ENCODE measurements at regions not wholly inside any gene's neighbourhood (a gene's known extent, or its start where the extent isn't known, plus 50 kb on each side); places are given as distances from the start of the nearest gene placed in this dataset.

DNA sequence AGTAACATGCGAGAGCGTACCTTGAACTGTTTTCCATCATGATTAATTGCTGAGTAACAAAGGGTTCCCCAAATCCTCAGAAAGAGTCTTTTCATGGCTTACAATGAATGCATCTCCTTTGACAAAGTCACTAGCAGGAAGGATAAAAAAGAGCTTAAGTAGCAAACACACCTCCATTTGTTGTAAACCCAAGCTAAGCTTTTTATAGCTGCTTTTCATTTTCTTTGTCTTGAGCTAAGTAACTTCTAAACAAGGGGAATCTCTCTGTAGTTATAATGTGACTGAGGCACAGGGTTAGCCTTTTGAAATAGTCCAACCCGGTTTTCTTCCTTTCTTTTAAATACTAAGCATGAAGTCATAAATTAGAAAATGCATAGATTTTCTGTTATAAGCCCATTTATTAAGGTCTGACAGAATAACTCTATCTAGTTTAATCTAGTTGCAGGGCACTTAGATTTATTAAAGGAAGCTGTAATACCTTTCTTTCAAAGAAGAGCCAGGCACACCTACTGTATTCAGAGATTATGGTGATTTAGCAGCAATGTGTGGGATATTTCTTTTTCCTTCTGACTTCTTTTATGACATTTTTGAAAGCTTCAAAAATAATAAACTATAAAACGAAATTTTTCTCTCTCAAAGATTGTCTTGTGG lies 226.9 kb upstream of the SMIM31 start:
- TF ChIP-seq POLR2A (IDR thresholded peaks at IDR 0.05; ENCODE audit: low read length) (no peak), GATA1 (IDR thresholded peaks at IDR 0.05; ENCODE audit: low read depth, low read length) (no peak)
- DNase-seq: no peak

DNA sequence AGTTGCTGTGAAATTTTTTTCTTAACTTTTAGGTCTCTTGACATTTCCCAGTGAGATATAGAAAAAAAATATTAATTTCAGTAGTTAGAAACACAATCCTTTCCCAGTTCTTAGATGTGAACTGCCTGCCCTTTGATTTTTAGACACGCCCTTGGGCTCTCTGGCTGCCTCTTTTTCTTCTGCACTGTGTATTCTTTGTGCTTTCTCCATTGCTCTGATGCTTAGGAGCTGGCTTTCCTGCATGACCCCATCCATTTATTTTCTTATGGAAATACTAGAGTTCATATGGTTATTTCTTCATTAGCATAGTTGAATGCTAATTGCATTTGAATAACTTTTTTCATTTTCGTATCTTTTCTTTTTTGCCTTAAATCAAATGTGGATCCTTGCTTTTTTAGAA lies 224.9 kb upstream of the SMIM31 start:
- DNase-seq: no peak
- TF ChIP-seq GATA1 (IDR thresholded peaks at IDR 0.05; ENCODE audit: low read depth, low read length) (no peak), POLR2A (IDR thresholded peaks at IDR 0.05; ENCODE audit: low read length) (no peak)

DNA sequence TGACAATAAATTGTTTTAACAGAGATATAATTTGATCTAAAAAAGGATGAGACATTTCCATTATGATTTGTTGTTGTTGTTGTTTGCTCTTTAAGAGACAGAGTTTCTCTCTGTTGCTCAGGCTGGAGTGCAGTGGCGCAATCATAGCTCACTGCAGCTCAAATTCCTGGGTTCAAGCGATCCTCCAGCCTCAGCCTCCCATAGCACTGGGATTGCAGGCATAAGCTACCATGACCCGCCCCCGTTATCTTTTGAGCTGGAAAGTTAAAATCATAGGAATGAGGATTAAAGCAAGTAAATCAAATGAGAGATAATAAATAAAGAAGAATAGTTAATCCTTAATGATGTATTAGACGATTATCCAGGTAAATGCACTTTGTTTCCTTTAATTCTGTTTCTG lies 224.4 kb upstream of the SMIM31 start:
- no peak for DNase-seq
- no peak for TF ChIP-seq GATA1 (IDR thresholded peaks at IDR 0.05; ENCODE audit: low read depth, low read length)
- no peak for TF ChIP-seq POLR2A (IDR thresholded peaks at IDR 0.05; ENCODE audit: low read length)

DNA sequence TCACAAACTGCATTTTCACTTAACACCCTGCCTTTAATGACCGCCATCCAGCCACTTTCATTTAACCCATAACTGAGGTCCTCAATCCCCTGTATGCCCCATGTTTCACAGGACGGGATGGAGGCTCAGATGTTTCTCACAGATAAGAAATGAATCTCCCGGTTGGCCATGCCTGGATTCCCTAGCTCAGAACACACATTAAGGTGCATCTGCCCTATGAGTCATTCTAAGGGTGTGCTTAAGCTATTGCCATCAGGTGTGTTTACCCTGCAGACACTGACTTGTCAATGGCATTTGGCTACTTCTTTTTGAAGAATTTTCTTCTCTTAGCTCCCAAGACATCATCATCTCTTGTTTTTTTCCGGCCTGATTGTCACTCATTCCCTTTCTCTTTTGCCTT lies 222.6 kb upstream of the SMIM31 start:
- DNase-seq: no peak
- no peak for TF ChIP-seq POLR2A (IDR thresholded peaks at IDR 0.05; ENCODE audit: low read length)
- no peak for TF ChIP-seq GATA1 (IDR thresholded peaks at IDR 0.05; ENCODE audit: low read depth, low read length)

DNA sequence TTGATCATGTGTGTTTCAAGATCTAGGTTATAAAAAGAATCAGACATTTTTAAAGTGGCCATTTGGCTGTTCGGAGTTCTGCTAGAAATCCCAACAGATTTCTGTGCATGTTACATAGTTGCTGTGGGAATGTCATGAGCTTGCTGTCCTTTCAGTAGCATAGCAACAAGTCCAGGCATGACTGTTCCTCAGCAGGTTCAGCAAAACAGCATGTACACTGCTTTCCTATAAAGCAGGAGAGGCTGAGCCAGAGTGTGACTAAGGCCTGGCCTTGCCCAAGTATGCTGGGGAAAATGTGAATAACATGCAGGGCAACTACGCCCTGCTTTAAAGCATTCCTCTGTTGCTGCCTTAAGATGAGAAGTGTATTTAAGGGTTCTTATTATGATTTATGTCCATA lies 217.1 kb upstream of the SMIM31 start:
- DNase-seq: no peak
- TF ChIP-seq GATA1 (IDR thresholded peaks at IDR 0.05; ENCODE audit: low read depth, low read length) (no peak), POLR2A (IDR thresholded peaks at IDR 0.05; ENCODE audit: low read length) (no peak)

DNA sequence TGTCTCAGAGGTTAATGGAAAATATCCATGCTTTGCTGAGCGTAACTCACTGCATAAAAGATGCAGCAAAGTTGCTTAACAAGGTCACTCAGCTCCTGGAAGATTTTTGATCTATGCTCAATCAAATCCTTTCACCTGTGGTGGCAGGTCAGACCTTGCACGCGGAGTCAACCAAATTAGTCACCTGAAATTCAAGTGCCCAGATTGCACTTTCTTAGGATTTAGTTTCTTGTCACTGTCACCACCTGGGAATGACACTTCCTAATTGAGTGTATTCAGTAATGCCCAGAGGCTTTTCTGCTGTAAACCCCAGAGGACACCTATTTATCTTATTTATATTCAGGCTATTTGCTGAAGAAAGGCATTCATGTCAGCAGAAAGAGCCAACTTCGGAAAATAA lies 215.8 kb upstream of the SMIM31 start:
- DNase-seq: no peak
- TF ChIP-seq POLR2A (IDR thresholded peaks at IDR 0.05; ENCODE audit: low read length): no peak

DNA sequence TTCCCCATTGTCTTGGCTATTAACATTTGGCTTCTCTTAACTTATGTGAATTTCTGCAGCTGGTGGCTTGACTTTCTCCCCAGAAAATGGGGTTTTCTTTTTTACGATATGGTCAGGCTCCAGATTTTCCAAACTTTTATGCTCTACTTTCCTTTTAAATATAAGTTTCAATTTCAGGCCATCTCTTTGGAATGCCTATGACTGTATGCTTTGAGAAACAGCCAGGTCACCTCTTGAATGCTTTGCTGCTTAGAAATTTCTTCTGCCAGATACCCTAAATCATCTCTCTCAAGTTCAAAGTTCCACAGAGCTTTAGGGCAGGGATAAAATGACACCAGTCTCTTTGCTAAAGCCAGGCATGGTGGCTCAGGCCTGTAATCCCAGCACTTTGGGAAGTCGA lies 212.9 kb upstream of the SMIM31 start:
- TF ChIP-seq GATA1 (IDR thresholded peaks at IDR 0.05; ENCODE audit: low read depth, low read length): no peak
- no peak for TF ChIP-seq POLR2A (IDR thresholded peaks at IDR 0.05; ENCODE audit: low read length)
- DNase-seq: no peak

DNA sequence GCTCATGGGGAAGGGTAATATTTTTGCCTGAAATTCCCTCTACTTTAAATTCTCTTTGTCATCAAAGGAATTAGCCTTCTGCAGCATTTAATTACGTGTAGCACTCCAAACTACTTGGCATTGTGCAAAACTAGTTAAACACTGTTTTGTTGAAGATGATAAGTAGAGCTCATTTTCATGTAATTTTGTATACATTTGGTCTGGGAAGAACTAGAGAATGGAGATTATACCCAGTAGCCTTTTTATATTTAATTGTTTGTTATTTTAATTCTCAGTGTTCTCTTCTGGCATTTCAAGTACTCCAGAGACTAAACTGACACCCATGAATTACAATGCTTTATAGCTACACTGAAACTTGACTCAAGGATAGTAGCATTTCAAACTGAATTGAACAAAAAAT lies 211.5 kb upstream of the SMIM31 start:
- DNase-seq: no peak
- TF ChIP-seq POLR2A (IDR thresholded peaks at IDR 0.05; ENCODE audit: low read length): no peak
- no peak for TF ChIP-seq GATA1 (IDR thresholded peaks at IDR 0.05; ENCODE audit: low read depth, low read length)

DNA sequence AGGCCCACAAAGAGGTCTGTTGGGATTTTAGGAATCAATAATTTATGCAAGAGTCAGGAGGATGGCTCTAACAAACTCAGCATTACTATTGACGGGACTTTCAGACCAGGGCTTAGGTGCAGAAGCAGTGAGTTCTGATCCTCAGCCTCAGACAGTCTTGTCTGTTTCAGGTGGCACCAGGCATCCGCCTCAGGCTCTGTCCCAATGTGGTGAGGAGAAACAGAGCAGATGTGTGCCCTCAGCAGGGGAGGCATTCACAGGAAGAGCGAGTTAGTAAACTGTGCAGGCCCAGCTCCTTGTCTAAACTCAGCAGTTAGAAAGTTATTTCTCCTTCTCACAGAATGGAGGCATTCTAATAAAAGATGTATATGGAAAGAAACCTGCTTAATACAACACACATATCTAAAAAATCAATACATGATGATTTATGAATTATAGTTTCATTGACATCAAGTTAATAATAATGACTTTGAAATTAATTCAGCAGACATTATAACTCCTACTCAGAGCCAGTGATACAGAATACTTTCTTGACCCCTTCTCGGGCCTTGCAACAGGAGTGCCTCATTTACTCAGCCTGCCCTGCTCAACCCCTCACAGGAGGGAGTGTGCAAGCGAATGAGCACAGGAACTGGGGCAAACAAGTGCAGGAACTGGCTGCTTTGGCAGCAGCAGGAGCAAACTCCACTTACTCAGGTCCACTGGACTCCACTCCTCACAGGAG lies 202.8 kb upstream of the SMIM31 start:
- TF ChIP-seq POLR2A (IDR thresholded peaks at IDR 0.05; ENCODE audit: low read length) (no peak), GATA1 (IDR thresholded peaks at IDR 0.05; ENCODE audit: low read depth, low read length) (no peak)
- no peak for DNase-seq

DNA sequence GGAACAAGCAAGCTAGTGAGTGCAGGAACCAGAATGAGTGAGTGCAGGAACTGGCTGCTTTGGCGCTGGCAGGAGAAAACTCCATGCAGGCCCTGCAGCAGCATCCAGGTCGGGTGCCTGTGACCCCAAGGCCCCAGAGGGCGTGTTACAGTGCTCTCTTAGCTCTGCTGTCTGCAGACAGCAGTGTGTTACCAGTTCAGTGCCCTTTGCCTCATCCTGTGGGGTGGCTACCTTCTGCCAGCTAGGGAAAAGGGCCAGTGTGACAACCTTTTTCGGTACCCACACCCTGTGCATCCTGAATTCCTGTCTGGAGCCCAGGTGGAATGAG lies 202.3 kb upstream of the SMIM31 start:
- no peak for TF ChIP-seq GATA1 (IDR thresholded peaks at IDR 0.05; ENCODE audit: low read depth, low read length)
- TF ChIP-seq POLR2A (IDR thresholded peaks at IDR 0.05; ENCODE audit: low read length): no peak
- no peak for DNase-seq

DNA sequence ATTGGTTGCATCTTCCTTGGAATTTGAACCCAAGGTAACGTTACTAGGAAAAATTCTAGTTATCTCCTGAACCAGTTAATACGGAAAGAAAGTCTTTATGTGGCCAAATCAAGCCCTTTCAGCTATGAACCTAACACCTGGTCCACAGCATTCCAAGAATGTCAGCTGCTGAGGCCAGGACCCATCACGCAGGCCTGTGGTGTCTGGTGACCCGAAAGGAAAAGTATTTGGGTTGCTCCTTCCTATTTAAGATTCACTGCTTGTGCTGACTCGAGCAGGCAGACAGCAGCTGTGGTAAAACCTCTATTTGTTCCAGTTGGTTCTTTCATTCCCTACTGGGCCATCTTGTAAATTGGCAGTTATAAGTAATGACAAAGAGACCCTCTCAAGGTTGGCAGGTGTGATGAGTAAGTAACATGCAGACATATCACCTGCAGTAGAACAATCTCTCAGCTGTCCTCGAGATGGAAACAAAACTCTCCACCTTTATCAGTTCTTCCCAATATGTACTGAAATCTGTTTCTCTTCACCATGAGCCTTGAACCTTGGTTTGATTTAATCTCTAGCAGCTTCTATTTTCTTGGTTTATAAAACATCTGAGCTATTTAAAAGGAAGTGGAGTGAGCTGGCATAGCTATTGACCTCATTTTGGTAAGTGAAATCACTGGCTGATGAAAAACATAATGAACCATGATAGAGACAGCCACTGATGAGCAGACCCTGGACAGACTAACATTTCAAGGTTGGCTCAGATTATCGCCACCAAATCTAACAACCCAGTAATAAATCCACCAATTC lies 182.1 kb upstream of the SMIM31 start:
- TF ChIP-seq POLR2A (IDR thresholded peaks at IDR 0.05; ENCODE audit: low read length) (no peak), GATA1 (IDR thresholded peaks at IDR 0.05; ENCODE audit: low read depth, low read length) (no peak)
- DNase-seq: no peak

DNA sequence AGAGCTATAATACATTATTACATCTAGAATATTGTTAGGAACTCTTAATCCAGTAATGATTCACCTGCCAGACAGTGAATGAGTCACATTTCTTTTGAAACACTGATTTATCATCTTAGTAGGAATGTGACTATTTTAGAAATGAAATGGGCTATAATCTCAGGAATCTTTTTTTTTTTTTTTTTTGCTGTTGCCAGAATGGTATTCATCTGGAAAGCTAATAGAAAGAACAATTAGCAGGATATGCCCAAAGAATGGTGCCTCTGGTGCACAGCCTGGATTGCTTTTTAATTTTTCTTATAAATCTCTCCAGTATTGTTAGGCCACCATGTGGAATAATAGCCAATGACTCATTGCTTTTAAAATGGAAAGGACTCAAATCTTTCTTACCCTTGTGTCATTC lies 181.1 kb upstream of the SMIM31 start:
- DNase-seq: no peak

DNA sequence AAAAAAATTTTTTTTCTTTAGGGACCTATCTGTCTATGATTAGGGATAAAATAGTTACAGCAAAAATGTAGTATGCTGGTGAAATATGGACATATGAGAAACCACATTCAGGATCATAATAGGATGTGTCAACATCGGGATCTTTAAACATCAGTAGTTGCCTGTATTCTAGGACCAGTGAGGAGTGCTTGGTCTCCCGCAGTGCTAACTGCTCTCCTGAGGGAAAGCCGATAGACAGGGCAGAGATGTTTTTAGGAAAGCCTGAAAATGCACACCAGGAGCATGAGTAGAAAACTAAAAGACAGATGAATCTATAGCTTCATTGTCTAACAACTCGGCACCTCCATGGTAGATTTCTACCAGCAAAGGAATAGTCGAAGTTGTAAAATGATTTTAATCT lies 178.1 kb upstream of the SMIM31 start:
- no peak for TF ChIP-seq POLR2A (IDR thresholded peaks at IDR 0.05; ENCODE audit: low read length)
- TF ChIP-seq GATA1 (IDR thresholded peaks at IDR 0.05; ENCODE audit: low read depth, low read length): no peak
- DNase-seq: no peak

More for the DNA sequence above, 181.1 kb upstream of the SMIM31 start:
- TF ChIP-seq POLR2A (IDR thresholded peaks at IDR 0.05; ENCODE audit: low read length) (no peak), GATA1 (IDR thresholded peaks at IDR 0.05; ENCODE audit: low read depth, low read length) (no peak)

DNA sequence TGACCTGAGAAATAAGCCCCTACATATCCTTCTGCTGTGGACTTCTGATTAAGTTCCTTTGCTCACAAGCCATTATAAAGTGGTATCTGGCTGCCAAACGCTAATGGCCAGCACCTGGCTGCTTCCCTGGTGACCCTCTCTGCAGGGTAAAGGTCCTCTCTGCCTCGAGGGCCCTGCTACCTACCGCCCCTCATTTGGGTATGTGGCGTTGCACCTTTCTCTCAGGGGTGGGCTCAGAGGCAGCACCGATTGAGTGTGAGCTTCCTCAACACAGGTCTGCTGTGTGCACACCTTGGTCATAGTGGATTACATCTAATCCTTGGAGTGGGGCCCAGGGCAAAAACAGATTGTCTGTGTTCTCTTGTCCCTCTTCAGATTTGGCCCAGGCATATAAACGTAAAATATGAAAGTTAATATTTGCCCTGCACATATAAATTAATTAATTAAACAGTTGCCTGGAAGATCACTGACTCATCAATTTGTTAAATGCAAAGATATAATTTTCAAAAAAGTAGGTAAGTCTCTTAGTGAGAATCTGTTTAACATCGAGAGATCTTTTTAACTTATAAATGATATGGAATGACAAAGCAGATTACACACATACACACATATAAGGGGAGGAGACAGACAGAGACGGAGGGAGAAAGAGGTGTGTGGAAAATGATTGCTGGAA lies 174.5 kb upstream of the SMIM31 start:
- DNase-seq: no peak
- TF ChIP-seq POLR2A (IDR thresholded peaks at IDR 0.05; ENCODE audit: low read length): no peak
- no peak for TF ChIP-seq GATA1 (IDR thresholded peaks at IDR 0.05; ENCODE audit: low read depth, low read length)

All from erythroblast (primary cell).